Brain microvascular endothelial cell (primary cell): ENCODE measurements at regions not wholly inside any gene's neighbourhood (a gene's known extent, or its start where the extent isn't known, plus 50 kb on each side); places are given as distances from the start of the nearest gene placed in this dataset.
"Not testable (repeated sequence)": the region's sequence is repeated elsewhere in the genome, so short reads cannot be mapped to it uniquely, and the experiment has no call there.

Experiments used
- DNase-seq: peaks from one replicate; pipeline ENCODE4 v3.0.0-alpha.2; 2020
- H3K27ac ChIP-seq: fragments of 250-450 bp; sonication (Bioruptor Pico); 2 replicates; pipeline ENCODE4 v1.5.1; 2020; ENCODE audit warnings: mild to moderate bottlenecking, moderate library complexity
- H3K27me3 ChIP-seq: fragments of 250-450 bp; sonication (Bioruptor Pico); replicated peaks from 2 replicates; pipeline ENCODE4 v1.5.1; 2020; ENCODE audit warnings: mild to moderate bottlenecking
- H3K36me3 ChIP-seq: fragments of 250-450 bp; sonication (Bioruptor Pico); replicated peaks from 2 replicates; pipeline ENCODE4 v1.5.1; 2020; ENCODE audit warnings: mild to moderate bottlenecking
- H3K4me3 ChIP-seq: 2 replicates; pipeline ENCODE4 v1.5.1; 2011; ENCODE audit warnings: low read depth, mild to moderate bottlenecking, control low read depth, low read length, moderate library complexity
- CTCF ChIP-seq: IDR thresholded peaks from 2 replicates; pipeline ENCODE4 v1.5.1; 2011; ENCODE audit warnings: low read depth, mild to moderate bottlenecking, moderate library complexity, low read length, control low read depth, inconsistent platforms; ENCODE audit errors: missing control alignments
- in situ Hi-C: cut with HindIII; loops from 2 replicates; pipeline ENCODE4 v1.10.0; 2017; ENCODE audit warnings: low sequenced_read_pairs, low pct_ligation_motif_present

DNA sequence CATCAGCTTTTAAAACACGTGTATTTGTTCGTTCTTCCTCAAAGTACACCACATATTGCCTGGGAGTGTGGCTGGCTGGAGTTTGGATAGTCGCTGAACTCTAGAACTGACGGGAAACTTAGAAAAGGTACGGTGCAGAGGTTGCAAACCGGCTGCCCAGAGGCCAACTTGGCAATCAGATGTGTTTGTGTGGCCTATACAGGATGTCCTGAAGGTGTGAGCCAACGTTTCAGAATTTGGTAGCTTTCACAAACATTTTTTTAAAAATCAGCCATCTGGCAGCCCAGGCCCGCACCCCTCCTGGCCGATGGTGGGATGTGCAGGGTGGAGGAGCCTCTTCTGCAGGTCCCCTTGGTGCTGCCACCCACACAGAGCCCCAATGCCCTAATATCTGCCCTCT, 73.6 kb upstream of the SLC25A33 start:
- no peak overlapping the region for H3K4me3 ChIP-seq
- H3K36me3 ChIP-seq, result no peaks in the 10 kb centered on the region
- DNase-seq, result no peak
- H3K27me3 ChIP-seq, result no peaks in the 10 kb centered on the region
- no peak overlapping the region for H3K27ac ChIP-seq
- in situ Hi-C loops, result no loop called here
- TF ChIP-seq CTCF, result no peak

GRCh38 chr1:9466780-9467758, 72.2 kb upstream of the SLC25A33 start:
- TF ChIP-seq CTCF, result no peak
- no peak for DNase-seq
- no peak overlapping the region for H3K27ac ChIP-seq
- in situ Hi-C loops, result no loop called here
- no peaks in the 10 kb centered on the region for H3K36me3 ChIP-seq
- H3K4me3 ChIP-seq, result no peak overlapping the region
- H3K27me3 ChIP-seq, result no peaks in the 10 kb centered on the region

- in situ Hi-C loops, H3K27me3 ChIP-seq, DNase-seq, H3K36me3 ChIP-seq, H3K4me3 ChIP-seq, H3K27ac ChIP-seq: not testable (repeated sequence)
Measured at GRCh38 chr1:9469882-9470281, 69.4 kb upstream of the SLC25A33 start.

DNA sequence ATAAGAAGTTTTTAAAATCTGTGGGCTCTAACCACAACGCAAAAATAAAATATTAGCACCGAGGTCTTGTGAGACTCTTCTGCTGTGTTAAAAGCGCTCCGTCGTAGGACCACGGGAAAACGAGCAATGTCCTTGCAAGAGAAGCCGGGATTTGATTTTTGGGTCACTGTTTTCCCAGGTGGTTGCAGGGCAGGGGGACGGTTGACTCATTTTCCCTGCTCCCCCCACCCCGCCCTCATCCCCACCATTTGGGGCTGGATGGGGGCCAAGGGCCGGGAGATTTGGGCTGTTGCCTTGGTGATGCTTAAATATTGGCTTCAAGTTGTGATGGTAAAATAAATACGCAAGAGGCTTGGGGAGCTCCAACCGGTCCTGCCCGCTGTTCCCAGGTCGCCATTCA, 67.6 kb upstream of the SLC25A33 start:
- no peaks in the 10 kb centered on the region for H3K27me3 ChIP-seq
- no peak overlapping the region for H3K4me3 ChIP-seq
- no peaks in the 10 kb centered on the region for H3K36me3 ChIP-seq
- no peak for TF ChIP-seq CTCF
- DNase-seq, result no peak
- in situ Hi-C loops, result no loop called here
- no peak overlapping the region for H3K27ac ChIP-seq

GRCh38 chr1:9472386-9473031, 66.8 kb upstream of the SLC25A33 start:
- H3K27ac ChIP-seq, result no peak overlapping the region
- no peaks in the 10 kb centered on the region for H3K36me3 ChIP-seq
- H3K27me3 ChIP-seq, result no peaks in the 10 kb centered on the region
- DNase-seq, result no peak
- no peak for TF ChIP-seq CTCF
- H3K4me3 ChIP-seq, result no peak overlapping the region
- in situ Hi-C loops, result no loop called here

GRCh38 chr1:9473032-9473807, 66.0 kb upstream of the SLC25A33 start:
- in situ Hi-C loops, result no loop called here
- Histone ChIP-seq H3K36me3 (no peaks in the 10 kb centered on the region), H3K27ac (no peak overlapping the region), H3K27me3 (no peaks in the 10 kb centered on the region), H3K4me3 (no peak overlapping the region)
- peak; percentile 94 for DNase-seq
- no peak for TF ChIP-seq CTCF
